ENCODE measurements at regions not wholly inside any gene's neighbourhood (a gene's known extent, or its start where the extent isn't known, plus 50 kb on each side); places are given as distances from the start of the nearest gene placed in this dataset.

DNA sequence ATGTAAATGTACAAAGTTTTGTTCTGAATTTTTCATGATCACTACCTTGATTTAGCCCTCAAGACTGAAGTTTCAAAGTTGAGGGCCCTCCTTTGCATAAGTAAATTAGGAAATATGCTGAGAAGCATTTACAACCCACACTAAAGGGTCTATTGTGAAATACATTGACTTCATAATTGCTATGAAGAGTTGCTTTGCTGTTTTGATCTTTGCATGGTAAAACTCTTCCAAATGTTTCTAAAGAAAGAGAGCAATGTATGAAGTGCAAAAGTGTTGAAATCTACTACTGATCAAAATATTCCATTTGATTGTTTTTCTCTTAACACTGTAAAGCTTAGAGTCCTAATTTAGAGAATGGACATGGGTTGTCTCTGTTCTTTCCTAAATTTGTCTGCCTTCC, 77.2 kb downstream of the C7orf25 start:
- Histone ChIP-seq H3K27me3 (ENCODE audit: control insufficient read depth, insufficient read depth, low read length) (peaks cover 2% of the 10 kb centered on the region), H3K36me3 (ENCODE audit: control insufficient read depth, insufficient read depth, low read length) (no peaks in the 10 kb centered on the region), H3K4me3 (ENCODE audit: low read depth, low read length) (no peak overlapping the region)
- DNase-seq (ENCODE audit: low read depth), result no peak
- ChIA-PET CTCF (interaction anchor here (0.9 to 4.1 kb wide), 4 partner anchors 11 to 894 kb away, joined by 3 to 20 read pairs (median 5); no protein-coding TSS in a partner anchor), POLR2A (no interaction called here)
- TF ChIP-seq, protein P1, sequence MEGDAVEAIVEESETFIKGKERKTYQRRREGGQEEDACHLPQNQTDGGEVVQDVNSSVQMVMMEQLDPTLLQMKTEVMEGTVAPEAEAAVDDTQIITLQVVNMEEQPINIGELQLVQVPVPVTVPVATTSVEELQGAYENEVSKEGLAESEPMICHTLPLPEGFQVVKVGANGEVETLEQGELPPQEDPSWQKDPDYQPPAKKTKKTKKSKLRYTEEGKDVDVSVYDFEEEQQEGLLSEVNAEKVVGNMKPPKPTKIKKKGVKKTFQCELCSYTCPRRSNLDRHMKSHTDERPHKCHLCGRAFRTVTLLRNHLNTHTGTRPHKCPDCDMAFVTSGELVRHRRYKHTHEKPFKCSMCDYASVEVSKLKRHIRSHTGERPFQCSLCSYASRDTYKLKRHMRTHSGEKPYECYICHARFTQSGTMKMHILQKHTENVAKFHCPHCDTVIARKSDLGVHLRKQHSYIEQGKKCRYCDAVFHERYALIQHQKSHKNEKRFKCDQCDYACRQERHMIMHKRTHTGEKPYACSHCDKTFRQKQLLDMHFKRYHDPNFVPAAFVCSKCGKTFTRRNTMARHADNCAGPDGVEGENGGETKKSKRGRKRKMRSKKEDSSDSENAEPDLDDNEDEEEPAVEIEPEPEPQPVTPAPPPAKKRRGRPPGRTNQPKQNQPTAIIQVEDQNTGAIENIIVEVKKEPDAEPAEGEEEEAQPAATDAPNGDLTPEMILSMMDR (IDR thresholded peaks at IDR 0.05; ENCODE audit: insufficient read depth, low read depth, low read length), result no peak

- Histone ChIP-seq H3K36me3 (ENCODE audit: control insufficient read depth, insufficient read depth, low read length) (no peaks in the 10 kb centered on the region), H3K27me3 (ENCODE audit: control insufficient read depth, insufficient read depth, low read length) (peaks cover 2% of the 10 kb centered on the region), H3K4me3 (ENCODE audit: low read depth, low read length) (no peak overlapping the region)
- ChIA-PET POLR2A (no interaction called here), CTCF (interaction anchor here (6.2 kb wide), 1 partner anchor 891 kb away, joined by 79 read pairs; no protein-coding TSS in a partner anchor)
- no peak for DNase-seq (ENCODE audit: low read depth)
- TF ChIP-seq, protein P1 (IDR thresholded peaks at IDR 0.05; ENCODE audit: insufficient read depth, low read depth, low read length), result no peak
Measured at GRCh38 chr7:42833411-42833810, 78.5 kb downstream of the C7orf25 start.

DNA sequence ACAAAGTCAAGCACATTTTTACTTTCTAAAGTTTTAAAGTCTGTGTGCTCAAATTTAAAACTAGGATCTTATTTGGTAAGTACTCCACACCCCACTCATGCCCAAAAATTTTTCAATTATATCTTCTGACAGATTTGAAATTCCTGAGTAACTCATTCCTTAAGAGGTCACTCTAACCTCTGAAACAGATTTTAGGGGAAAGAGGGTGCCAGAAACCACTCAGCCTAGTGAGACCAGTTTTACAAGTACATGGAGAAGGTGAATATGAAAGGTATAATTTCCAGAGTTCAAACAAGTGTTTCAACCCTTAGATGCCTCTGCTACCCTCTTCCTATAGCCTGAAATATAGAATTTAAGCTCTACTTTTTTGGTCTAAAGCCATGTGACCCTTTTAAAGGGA, 79.2 kb downstream of the C7orf25 start:
- H3K4me3 ChIP-seq (ENCODE audit: low read depth, low read length), result no peak overlapping the region
- CTCF ChIA-PET, result interaction anchor here (1.3 to 6.2 kb wide), 3 partner anchors 854 to 891 kb away, joined by 5 to 79 read pairs (median 12); no protein-coding TSS in a partner anchor
- H3K36me3 ChIP-seq (ENCODE audit: control insufficient read depth, insufficient read depth, low read length), result no peaks in the 10 kb centered on the region
- POLR2A ChIA-PET, result no interaction called here
- H3K27me3 ChIP-seq (ENCODE audit: control insufficient read depth, insufficient read depth, low read length), result peaks cover 2% of the 10 kb centered on the region
- TF ChIP-seq, protein P1 (IDR thresholded peaks at IDR 0.05; ENCODE audit: insufficient read depth, low read depth, low read length), result no peak
- DNase-seq (ENCODE audit: low read depth), result no peak

GRCh38 chr7:42831718-42832522, 80.0 kb downstream of the C7orf25 start:
- no peak for DNase-seq (ENCODE audit: low read depth)
- Histone ChIP-seq H3K27me3 (ENCODE audit: control insufficient read depth, insufficient read depth, low read length) (peaks cover 2% of the 10 kb centered on the region), H3K4me3 (ENCODE audit: low read depth, low read length) (no peak overlapping the region), H3K36me3 (ENCODE audit: control insufficient read depth, insufficient read depth, low read length) (no peaks in the 10 kb centered on the region)
- POLR2A ChIA-PET, result no interaction called here
- CTCF ChIA-PET, result interaction anchor here (0.5 to 6.2 kb wide), 10 partner anchors 19 to 890 kb away, joined by 3 to 79 read pairs (median 3); no protein-coding TSS in a partner anchor
- TF ChIP-seq, protein P1 (IDR thresholded peaks at IDR 0.05; ENCODE audit: insufficient read depth, low read depth, low read length), result peak; percentile 76

DNA sequence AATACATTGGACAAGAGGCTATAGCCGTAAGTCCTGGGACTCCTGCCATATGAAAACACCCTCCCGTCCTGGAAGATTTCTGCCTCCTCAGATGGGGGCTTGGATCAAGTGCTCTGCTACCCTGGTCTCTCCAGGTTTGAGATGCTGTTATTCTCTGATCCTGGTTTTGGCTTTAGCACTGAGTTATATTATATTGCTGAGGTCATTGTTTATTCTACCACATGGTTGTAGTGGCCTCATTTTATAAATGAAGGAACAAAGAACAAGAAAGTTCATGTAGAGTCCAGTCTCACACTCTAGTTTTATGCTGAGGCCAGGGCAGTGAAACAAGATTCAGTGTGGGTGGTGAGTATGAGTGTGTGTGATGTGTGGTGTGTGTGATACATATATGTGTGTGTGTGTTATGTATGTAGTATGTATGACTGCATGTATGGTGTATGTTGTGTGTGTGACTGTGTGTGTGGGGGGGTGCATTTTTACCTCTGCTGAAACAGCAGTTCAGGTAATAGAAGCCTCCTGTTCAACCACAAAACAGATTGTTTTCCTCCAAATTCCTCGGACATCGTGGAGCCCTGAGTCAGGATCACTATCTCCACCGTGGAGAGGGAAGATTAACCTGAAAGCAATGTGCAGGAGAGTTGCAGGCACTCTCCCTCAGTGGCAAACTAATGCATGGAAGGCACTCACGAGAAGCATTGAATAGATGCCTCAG, 80.7 kb downstream of the C7orf25 start:
- H3K36me3 ChIP-seq (ENCODE audit: control insufficient read depth, insufficient read depth, low read length), result no peaks in the 10 kb centered on the region
- ChIA-PET POLR2A (no interaction called here), CTCF (interaction anchor here (0.5 to 6.2 kb wide), 11 partner anchors 9 to 889 kb away, joined by 3 to 79 read pairs (median 3); no protein-coding TSS in a partner anchor)
- DNase-seq (ENCODE audit: low read depth), result no peak
- no peak overlapping the region for H3K4me3 ChIP-seq (ENCODE audit: low read depth, low read length)
- peaks cover 2% of the 10 kb centered on the region for H3K27me3 ChIP-seq (ENCODE audit: control insufficient read depth, insufficient read depth, low read length)
- TF ChIP-seq, protein P1 (IDR thresholded peaks at IDR 0.05; ENCODE audit: insufficient read depth, low read depth, low read length), result no peak

Data from BJ (cell line).